ENCODE measurements at regions not wholly inside any gene's neighbourhood (a gene's known extent, or its start where the extent isn't known, plus 50 kb on each side); places are given as distances from the start of the nearest gene placed in this dataset.

- TF ChIP-seq CTCF (IDR thresholded peaks at IDR 0.05) (no peak), POLR2A (IDR thresholded peaks at IDR 0.05) (no peak), POLR2AphosphoS5 (IDR thresholded peaks at IDR 0.05) (no peak), EP300 (IDR thresholded peaks at IDR 0.05) (no peak)
- Histone ChIP-seq H3K36me3 (no peaks in the 10 kb centered on the region), H3K4me1 (no peaks in the 10 kb centered on the region), H3K27ac (no peak overlapping the region), H3K4me3 (no peak overlapping the region), H3K27me3 (no peaks in the 10 kb centered on the region), H3K9me3 (no peaks in the 10 kb centered on the region)
- no peak for ATAC-seq
- WGBS, 2 donors (ENCODE audit: low coverage in 1 of 2), result 96 to 97% methylated on average over 5 to 6 of the region's 6 CpGs
Observed at GRCh38 chr9:99750526-99750925, 71.2 kb upstream of the NR4A3 start.

GRCh38 chr9:99752417-99753109 is 69.1 kb upstream of the NR4A3 start:
- H3K27ac ChIP-seq, result no peak overlapping the region
- H3K4me1 ChIP-seq, result no peaks in the 10 kb centered on the region
- no peak overlapping the region for H3K4me3 ChIP-seq
- no peaks in the 10 kb centered on the region for H3K27me3 ChIP-seq
- no peaks in the 10 kb centered on the region for H3K9me3 ChIP-seq
- ATAC-seq, result no peak
- WGBS, 2 donors (ENCODE audit: low coverage in 1 of 2), result 65 to 73% methylated on average over 4 of the region's 4 CpGs
- TF ChIP-seq POLR2A (IDR thresholded peaks at IDR 0.05), result no peak
- TF ChIP-seq POLR2AphosphoS5 (IDR thresholded peaks at IDR 0.05), result no peak
- no peak for TF ChIP-seq EP300 (IDR thresholded peaks at IDR 0.05)
- no peak for TF ChIP-seq CTCF (IDR thresholded peaks at IDR 0.05)
- H3K36me3 ChIP-seq, result no peaks in the 10 kb centered on the region

DNA sequence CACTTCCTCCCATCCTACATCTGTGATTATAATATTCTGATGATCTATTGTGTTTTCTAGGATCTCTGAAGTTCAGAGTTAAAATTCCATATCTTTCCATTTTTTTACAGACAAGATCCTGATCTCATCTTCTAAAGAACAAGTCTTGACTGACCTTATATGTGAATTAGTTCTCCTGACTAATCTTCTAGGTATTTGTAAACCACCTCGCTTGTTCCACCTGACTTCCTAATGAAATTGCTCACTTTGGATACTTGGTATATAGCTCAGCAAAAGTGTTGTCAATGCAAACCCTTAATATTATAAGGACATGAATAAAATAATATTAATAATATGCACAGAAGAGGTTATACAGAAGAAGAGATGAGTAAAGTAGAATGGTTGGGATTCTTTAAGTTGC is 68.2 kb upstream of the NR4A3 start:
- Histone ChIP-seq H3K9me3 (no peaks in the 10 kb centered on the region), H3K27me3 (no peaks in the 10 kb centered on the region), H3K4me1 (no peaks in the 10 kb centered on the region), H3K4me3 (no peak overlapping the region), H3K36me3 (no peaks in the 10 kb centered on the region), H3K27ac (no peak overlapping the region)
- TF ChIP-seq POLR2A (IDR thresholded peaks at IDR 0.05), result no peak
- TF ChIP-seq POLR2AphosphoS5 (IDR thresholded peaks at IDR 0.05), result no peak
- no peak for ATAC-seq
- WGBS, 2 donors (ENCODE audit: low coverage in 1 of 2), result 57 to 67% methylated on average over 1 of the region's 1 CpG

- no peaks in the 10 kb centered on the region for H3K9me3 ChIP-seq
- H3K4me1 ChIP-seq, result no peaks in the 10 kb centered on the region
- no peak for ATAC-seq
- no peak overlapping the region for H3K4me3 ChIP-seq
- no peak for TF ChIP-seq CTCF (IDR thresholded peaks at IDR 0.05)
- no peak for TF ChIP-seq POLR2AphosphoS5 (IDR thresholded peaks at IDR 0.05)
- no peak for TF ChIP-seq POLR2A (IDR thresholded peaks at IDR 0.05)
- no peak for TF ChIP-seq EP300 (IDR thresholded peaks at IDR 0.05)
- no peaks in the 10 kb centered on the region for H3K27me3 ChIP-seq
- no peaks in the 10 kb centered on the region for H3K36me3 ChIP-seq
- no peak overlapping the region for H3K27ac ChIP-seq
Observed at GRCh38 chr9:99760421-99760820, 61.3 kb upstream of the NR4A3 start.

GRCh38 chr9:99762470-99762869 is 59.2 kb upstream of the NR4A3 start:
- no peak overlapping the region for H3K27ac ChIP-seq
- 78 to 92% methylated on average over 3 of the region's 3 CpGs for WGBS, 2 donors (ENCODE audit: low coverage in 1 of 2)
- ATAC-seq, result no peak
- H3K27me3 ChIP-seq, result no peaks in the 10 kb centered on the region
- H3K36me3 ChIP-seq, result no peaks in the 10 kb centered on the region
- TF ChIP-seq POLR2AphosphoS5 (IDR thresholded peaks at IDR 0.05) (no peak), EP300 (IDR thresholded peaks at IDR 0.05) (no peak), CTCF (IDR thresholded peaks at IDR 0.05) (no peak), POLR2A (IDR thresholded peaks at IDR 0.05) (no peak)
- no peaks in the 10 kb centered on the region for H3K9me3 ChIP-seq
- H3K4me3 ChIP-seq, result no peak overlapping the region
- H3K4me1 ChIP-seq, result no peaks in the 10 kb centered on the region

Small RNA genes lying in the stretch of these regions (small RNA-seq; reads per million reads assigned to genes)
- gene AL137067.1 (0 reads per million in 4 donors), gene AL137067.2 (0 reads per million in 4 donors)
